ENCODE measurements at regions not wholly inside any gene's neighbourhood (a gene's known extent, or its start where the extent isn't known, plus 50 kb on each side); places are given as distances from the start of the nearest gene placed in this dataset.

DNA sequence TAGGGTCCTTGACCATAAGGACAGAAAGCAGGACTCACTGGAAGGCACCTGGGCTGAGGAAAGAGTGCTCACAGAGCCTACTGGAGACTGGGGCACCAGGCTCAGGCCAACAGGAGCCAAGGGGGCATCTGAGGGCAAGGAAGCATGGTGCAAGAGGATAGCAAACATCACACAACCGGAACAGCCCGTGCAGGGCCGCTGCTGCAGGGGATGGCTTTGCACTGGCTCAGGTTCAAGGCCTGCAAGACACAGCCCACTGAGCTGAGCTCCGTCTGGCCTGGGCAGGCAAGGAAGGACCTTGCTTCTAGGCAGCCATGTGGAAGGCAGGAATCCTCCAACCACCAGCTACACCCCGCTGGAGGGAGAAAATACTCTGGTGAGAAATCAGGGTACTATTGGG is 59.8 kb upstream of the KIF26B start:
- TF ChIP-seq FOXK2 (IDR thresholded peaks at IDR 0.05) (no peak), TARDBP (IDR thresholded peaks at IDR 0.05) (no peak), BHLHE40 (IDR thresholded peaks at IDR 0.05; ENCODE audit: borderline replicate concordance) (no peak), SUZ12 (IDR thresholded peaks at IDR 0.05) (no peak), SP1 (IDR thresholded peaks at IDR 0.05) (no peak), FOXM1 (IDR thresholded peaks at IDR 0.05; ENCODE audit: borderline replicate concordance) (no peak), ZNF384 (IDR thresholded peaks at IDR 0.05) (no peak), HDGF (IDR thresholded peaks at IDR 0.05; ENCODE audit: borderline replicate concordance) (no peak), ARNT (IDR thresholded peaks at IDR 0.05) (no peak), L3MBTL2 (conservative IDR thresholded peaks at IDR 0.05) (no peak), FOXA1 (IDR thresholded peaks at IDR 0.05) (no peak), LEF1 (IDR thresholded peaks at IDR 0.05; ENCODE audit: borderline replicate concordance) (no peak)

Measured in HEK293T (cell line).